ENCODE measurements at regions not wholly inside any gene's neighbourhood (a gene's known extent, or its start where the extent isn't known, plus 50 kb on each side); places are given as distances from the start of the nearest gene placed in this dataset.

GRCh38 chr3:61454006-61454585 is 107.3 kb upstream of the PTPRG start:
- TF ChIP-seq CTCF (IDR thresholded peaks at IDR 0.05) (no peak), POLR2AphosphoS5 (IDR thresholded peaks at IDR 0.05) (no peak)

Data from transverse colon (tissue), 4 donors.